ENCODE measurements at regions not wholly inside any gene's neighbourhood (a gene's known extent, or its start where the extent isn't known, plus 50 kb on each side); places are given as distances from the start of the nearest gene placed in this dataset.

GRCh38 chr3:106183762-106184391 lies 315.1 kb upstream of the CBLB start:
- DNase-seq, result no peak

GRCh38 chr3:106184540-106185457 lies 316.0 kb upstream of the CBLB start:
- no peak for DNase-seq

- DNase-seq, result no peak
These were observed 317.1 kb upstream of the CBLB start for GRCh38 chr3:106185949-106186348.

- no peak for DNase-seq
These were observed 321.5 kb upstream of the CBLB start for GRCh38 chr3:106190296-106190695.

- no peak for DNase-seq
These were observed 322.4 kb upstream of the CBLB start for GRCh38 chr3:106191211-106191610.

GRCh38 chr3:106191913-106192312 lies 323.1 kb upstream of the CBLB start:
- no peak for DNase-seq

GRCh38 chr3:106193876-106194275 lies 325.1 kb upstream of the CBLB start:
- DNase-seq, result no peak

- DNase-seq, result no peak
These were observed 325.9 kb upstream of the CBLB start for GRCh38 chr3:106194726-106195125.

- no peak for DNase-seq
These were observed 328.9 kb upstream of the CBLB start for GRCh38 chr3:106197532-106198194.

GRCh38 chr3:106204160-106204868 lies 335.5 kb upstream of the CBLB start:
- DNase-seq, result no peak

GRCh38 chr3:106206146-106206545 lies 337.3 kb upstream of the CBLB start:
- no peak for DNase-seq

GRCh38 chr3:106206613-106207012 lies 337.8 kb upstream of the CBLB start:
- DNase-seq, result no peak

- DNase-seq, result no peak
These were observed 339.4 kb upstream of the CBLB start for GRCh38 chr3:106208251-106208650.

- DNase-seq, result no peak
These were observed 340.2 kb upstream of the CBLB start for GRCh38 chr3:106208967-106209366.

- no peak for DNase-seq
These were observed 340.7 kb upstream of the CBLB start for GRCh38 chr3:106209482-106209881.

GRCh38 chr3:106210923-106211322 lies 342.1 kb upstream of the CBLB start:
- no peak for DNase-seq

GRCh38 chr3:106212665-106213222 lies 343.9 kb upstream of the CBLB start:
- no peak for DNase-seq

GRCh38 chr3:106213954-106214353 lies 345.1 kb upstream of the CBLB start:
- DNase-seq, result no peak

GRCh38 chr3:106214641-106215040 lies 345.8 kb upstream of the CBLB start:
- no peak for DNase-seq

- DNase-seq, result no peak
These were observed 346.2 kb upstream of the CBLB start for GRCh38 chr3:106215047-106215446.

- DNase-seq, result no peak
These were observed 348.9 kb upstream of the CBLB start for GRCh38 chr3:106217745-106218144.

- no peak for DNase-seq
These were observed 358.3 kb upstream of the CBLB start for GRCh38 chr3:106227068-106227467.

- no peak for DNase-seq
These were observed 359.5 kb upstream of the CBLB start for GRCh38 chr3:106228271-106228670.
